B cell (primary cell): ENCODE measurements at regions not wholly inside any gene's neighbourhood (a gene's known extent, or its start where the extent isn't known, plus 50 kb on each side); places are given as distances from the start of the nearest gene placed in this dataset.
A peak's percentile ranks its signal among the peaks of the same experiment; 100 is the strongest.

Source experiments
- ATAC-seq: fragments of 200-7000 bp; cut with Tn5 transposase; one replicate; pipeline ENCODE4 v1.10.0; 2021; ENCODE audit warnings: low read depth, mild to moderate bottlenecking, moderate number of reproducible peaks, moderate library complexity
- CTCF ChIA-PET: fragments of 350-600 bp; sonication (Branson Sonifier 250); formaldehyde crosslinking; loops from one replicate; lab custom pipeline; 2021; ENCODE audit warnings: antibody characterized with exemption, inconsistent platforms; lab: Charles Lee
- POLR2A ChIA-PET: fragments of 350-600 bp; sonication (Branson Sonifier 250); formaldehyde crosslinking; loops from one replicate; lab custom pipeline; 2021; ENCODE audit warnings: antibody characterized with exemption; lab: Charles Lee
- DNase-seq: peaks from one replicate; pipeline ENCODE4 v3.0.0; 2013
- H2AFZ ChIP-seq: 2 replicates; pipeline ENCODE4 v1.6.1; 2012; ENCODE audit warnings: mild to moderate bottlenecking, low read depth, low read length; ENCODE audit not compliant: insufficient read depth, poor library complexity, severe bottlenecking
- H3K27ac ChIP-seq, 2 donors: 1 replicate in 1 of 2; 2 replicates in 1 of 2; pipeline ENCODE4 v1.5.1; 2012 to 2013; ENCODE audit warnings: low read length in 2 of 2, mild to moderate bottlenecking in 2 of 2, moderate library complexity in 1 of 2
- H3K27me3 ChIP-seq, 4 experiments: fragments of 200-600 bp in 1 of 4; sonication (generic) in 1 of 4; replicated peaks in 1 of 4; 1 replicate in 2 of 4; 2 replicates in 2 of 4; pipeline versions ENCODE4 v1.6.1 to v1.7.0; 2013 to 2016; ENCODE audit warnings: low read length in 3 of 4, mild to moderate bottlenecking in 2 of 4, mixed read lengths in 1 of 4, moderate library complexity in 1 of 4; ENCODE audit not compliant: insufficient read depth in 4 of 4, control insufficient read depth in 3 of 4; ENCODE audit errors: control extremely low read depth in 1 of 4
- H3K36me3 ChIP-seq, 2 experiments: replicated peaks in 1 of 2; 1 replicate in 1 of 2; 2 replicates in 1 of 2; pipeline versions ENCODE4 v1.6.1 to v1.7.1; 2013; ENCODE audit warnings: low read length in 1 of 2; ENCODE audit not compliant: insufficient read depth in 2 of 2, control insufficient read depth in 1 of 2; ENCODE audit errors: control extremely low read depth in 1 of 2, extremely low read depth in 1 of 2
- H3K4me1 ChIP-seq, 2 donors: fragments of 200-600 bp in 1 of 2; sonication (generic) in 1 of 2; 1 replicate in 1 of 2; 2 replicates in 1 of 2; pipeline versions ENCODE4 v1.5.1 to v1.6.1; 2013 to 2017; ENCODE audit warnings: low read length in 2 of 2; ENCODE audit not compliant: control insufficient read depth in 2 of 2, insufficient read depth in 2 of 2
- H3K4me2 ChIP-seq: replicated peaks from 2 replicates; pipeline ENCODE3; 2012; ENCODE audit warnings: mild to moderate bottlenecking, low read depth, low read length; ENCODE audit not compliant: poor library complexity, severe bottlenecking
- H3K4me3 ChIP-seq, 5 experiments: fragments of 200-600 bp in 1 of 5; sonication (generic) in 1 of 5; 1 replicate in 3 of 5; 2 replicates in 2 of 5; pipeline versions ENCODE4 v1.5.1 to v1.7.0; 2011 to 2016; ENCODE audit warnings: low read length in 4 of 5, mild to moderate bottlenecking in 4 of 5, low read depth in 2 of 5, control low read depth in 1 of 5, moderate library complexity in 1 of 5; ENCODE audit not compliant: insufficient read depth in 1 of 5; ENCODE audit errors: control extremely low read depth in 1 of 5, extremely low read depth in 1 of 5
- H3K79me2 ChIP-seq: fragments of 200-600 bp; sonication (generic); one replicate; pipeline ENCODE4 v1.6.0; 2016; ENCODE audit warnings: low read length; ENCODE audit not compliant: control insufficient read depth, insufficient read depth
- H3K9ac ChIP-seq: fragments of 200-600 bp; sonication (generic); 2 replicates; pipeline ENCODE4 v1.6.1; 2017; ENCODE audit warnings: mild to moderate bottlenecking, low read length, moderate library complexity
- H3K9me3 ChIP-seq, 3 donors: one replicate each; pipeline versions ENCODE4 v1.6.1 to v1.7.1; 2013; ENCODE audit warnings: low read length in 2 of 3; ENCODE audit not compliant: control insufficient read depth in 2 of 3, insufficient read depth in 1 of 3; ENCODE audit errors: control extremely low read depth in 1 of 3
- H4K20me1 ChIP-seq: 2 replicates; pipeline ENCODE4 v1.6.0; 2012; ENCODE audit warnings: mild to moderate bottlenecking, low read length; ENCODE audit not compliant: insufficient read depth, control insufficient read depth, poor library complexity, severe bottlenecking
- H3K27ac Mint-ChIP-seq: one replicate; pipeline ENCODE4 v1.8.0; 2021; ENCODE audit warnings: mixed read lengths
- H3K27me3 Mint-ChIP-seq: one replicate; pipeline ENCODE4 v1.8.0; 2021; ENCODE audit warnings: mixed read lengths
- H3K4me1 Mint-ChIP-seq: one replicate; pipeline ENCODE4 v1.8.0; 2021; ENCODE audit warnings: mixed read lengths
- H3K4me3 Mint-ChIP-seq: one replicate; pipeline ENCODE4 v1.8.0; 2021; ENCODE audit warnings: mixed read lengths
- H3K9me3 Mint-ChIP-seq: one replicate; pipeline ENCODE4 v1.8.0; 2022; ENCODE audit warnings: mixed read lengths; ENCODE audit not compliant: insufficient read depth
- EZH2 ChIP-seq: IDR thresholded peaks from 2 replicates; pipeline ENCODE4 v1.6.1; 2012; ENCODE audit warnings: borderline replicate concordance, low read depth, mild to moderate bottlenecking, moderate library complexity, low read length; ENCODE audit not compliant: insufficient read depth, poor library complexity, severe bottlenecking
- WGBS: methylation state at CpG from one replicate; pipeline ENCODE4 v1.1.5; 2013; ENCODE audit warnings: missing lambda C conversion rate; ENCODE audit not compliant: insufficient coverage; 5-methylcytosine and 5-hydroxymethylcytosine counted together
- intact Hi-C: fragments of 100-400 bp; cut with micrococcal nuclease; formaldehyde crosslinking; loops from one replicate; pipeline ENCODE4 v1.10.0; 2022
- TF ChIP-seq, protein P1 (sequence below): fragments of 200-600 bp; IDR thresholded peaks from one replicate; pipeline ENCODE4 v1.8.0; 2022; ENCODE audit warnings: antibody characterized with exemption, mild to moderate bottlenecking

GRCh38 chr3:171977860-171978259, 61.5 kb upstream of the FNDC3B start:
- Mint-ChIP-seq H3K4me3 (no peak overlapping the region), H3K4me1 (peaks cover 3% of the 10 kb centered on the region)
- WGBS, result no CpG with 5 or more reads among the region's 2 CpGs

GRCh38 chr3:171978390-171978789, 61.0 kb upstream of the FNDC3B start:
- H3K9ac ChIP-seq, result no peak overlapping the region
- Mint-ChIP-seq H3K27me3 (peaks cover 11% of the 10 kb centered on the region), H3K27ac (no peak overlapping the region), H3K4me3 (no peak overlapping the region), H3K9me3 (peaks cover 4% of the 10 kb centered on the region), H3K4me1 (peaks cover 3% of the 10 kb centered on the region)
- H3K4me1 ChIP-seq, result no peaks in the 10 kb centered on the region
- no peaks in the 10 kb centered on the region for H3K36me3 ChIP-seq
- no peak overlapping the region for H3K4me2 ChIP-seq
- intact Hi-C loops, result no loop called here
- H3K27ac ChIP-seq, result no peak overlapping the region
- ChIA-PET CTCF (no interaction called here), POLR2A (no interaction called here)
- ATAC-seq (no peak), DNase-seq (no peak)
- H4K20me1 ChIP-seq, result no peaks in the 10 kb centered on the region
- peaks cover 0 to 4% (median 4%) of the 10 kb centered on the region in 3 donors for H3K9me3 ChIP-seq
- H3K79me2 ChIP-seq, result no peaks in the 10 kb centered on the region
- H2AFZ ChIP-seq, result no peak overlapping the region
- no peaks in the 10 kb centered on the region for H3K27me3 ChIP-seq
- TF ChIP-seq EZH2, result no peak
- TF ChIP-seq, protein P1, sequence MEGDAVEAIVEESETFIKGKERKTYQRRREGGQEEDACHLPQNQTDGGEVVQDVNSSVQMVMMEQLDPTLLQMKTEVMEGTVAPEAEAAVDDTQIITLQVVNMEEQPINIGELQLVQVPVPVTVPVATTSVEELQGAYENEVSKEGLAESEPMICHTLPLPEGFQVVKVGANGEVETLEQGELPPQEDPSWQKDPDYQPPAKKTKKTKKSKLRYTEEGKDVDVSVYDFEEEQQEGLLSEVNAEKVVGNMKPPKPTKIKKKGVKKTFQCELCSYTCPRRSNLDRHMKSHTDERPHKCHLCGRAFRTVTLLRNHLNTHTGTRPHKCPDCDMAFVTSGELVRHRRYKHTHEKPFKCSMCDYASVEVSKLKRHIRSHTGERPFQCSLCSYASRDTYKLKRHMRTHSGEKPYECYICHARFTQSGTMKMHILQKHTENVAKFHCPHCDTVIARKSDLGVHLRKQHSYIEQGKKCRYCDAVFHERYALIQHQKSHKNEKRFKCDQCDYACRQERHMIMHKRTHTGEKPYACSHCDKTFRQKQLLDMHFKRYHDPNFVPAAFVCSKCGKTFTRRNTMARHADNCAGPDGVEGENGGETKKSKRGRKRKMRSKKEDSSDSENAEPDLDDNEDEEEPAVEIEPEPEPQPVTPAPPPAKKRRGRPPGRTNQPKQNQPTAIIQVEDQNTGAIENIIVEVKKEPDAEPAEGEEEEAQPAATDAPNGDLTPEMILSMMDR, result no peak
- H3K4me3 ChIP-seq, result no peak overlapping the region
- 93% methylated on average over 5 of the region's 5 CpGs for WGBS

More at GRCh38 chr3:171977860-171978259, 61.5 kb upstream of the FNDC3B start:
- no peaks in the 10 kb centered on the region for H3K4me1 ChIP-seq
- ATAC-seq (no peak), DNase-seq (no peak)
- POLR2A ChIA-PET, result no interaction called here
- peaks cover 0 to 4% (median 4%) of the 10 kb centered on the region in 3 donors for H3K9me3 ChIP-seq
- H3K27ac Mint-ChIP-seq, result no peak overlapping the region
- peak overlapping the region; percentile 16 for H2AFZ ChIP-seq
- no peaks in the 10 kb centered on the region for H3K36me3 ChIP-seq
- H3K9me3 Mint-ChIP-seq, result peaks cover 4% of the 10 kb centered on the region
- intact Hi-C loops, result no loop called here
- H3K27ac ChIP-seq, result no peak overlapping the region
- no peaks in the 10 kb centered on the region for H3K79me2 ChIP-seq
- H4K20me1 ChIP-seq, result no peaks in the 10 kb centered on the region
- H3K4me2 ChIP-seq, result no peak overlapping the region
- no peaks in the 10 kb centered on the region for H3K27me3 ChIP-seq
- H3K4me3 ChIP-seq, result no peak overlapping the region
- TF ChIP-seq, protein P1, result no peak
- TF ChIP-seq EZH2, result no peak
- no peak overlapping the region for H3K9ac ChIP-seq
- peaks cover 11% of the 10 kb centered on the region for H3K27me3 Mint-ChIP-seq
- CTCF ChIA-PET, result no interaction called here
